Bronchial epithelial cell (primary cell): ENCODE measurements at regions not wholly inside any gene's neighbourhood (a gene's known extent, or its start where the extent isn't known, plus 50 kb on each side); places are given as distances from the start of the nearest gene placed in this dataset.
A peak's percentile ranks its signal among the peaks of the same experiment; 100 is the strongest.

Experiments used
- DNase-seq: peaks from one replicate; pipeline ENCODE4 v3.0.0-alpha.2; 2010; ENCODE audit warnings: low read depth
- FAIRE-seq: peaks from 2 replicates; lab custom pipeline; 2011; peaks lifted over from hg19 to GRCh38; lab: Jason Lieb, UNC
- H3K27me3 ChIP-seq: 2 replicates; pipeline ENCODE4 v1.5.1; 2011; ENCODE audit warnings: low read length; ENCODE audit not compliant: control insufficient read depth, insufficient read depth
- H3K36me3 ChIP-seq: 2 replicates; pipeline ENCODE4 v1.5.1; 2011; ENCODE audit warnings: low read length; ENCODE audit not compliant: control insufficient read depth, insufficient read depth
- H3K4me3 ChIP-seq: 2 replicates; pipeline ENCODE4 v1.5.1; 2011; ENCODE audit warnings: mild to moderate bottlenecking, low read depth, low read length, control low read depth
- CTCF ChIP-seq: IDR thresholded peaks from 2 replicates; pipeline ENCODE4 v1.5.1; 2011; ENCODE audit warnings: mild to moderate bottlenecking, moderate library complexity, low read length, control low read depth, inconsistent platforms; ENCODE audit not compliant: insufficient read depth, severe bottlenecking

DNA sequence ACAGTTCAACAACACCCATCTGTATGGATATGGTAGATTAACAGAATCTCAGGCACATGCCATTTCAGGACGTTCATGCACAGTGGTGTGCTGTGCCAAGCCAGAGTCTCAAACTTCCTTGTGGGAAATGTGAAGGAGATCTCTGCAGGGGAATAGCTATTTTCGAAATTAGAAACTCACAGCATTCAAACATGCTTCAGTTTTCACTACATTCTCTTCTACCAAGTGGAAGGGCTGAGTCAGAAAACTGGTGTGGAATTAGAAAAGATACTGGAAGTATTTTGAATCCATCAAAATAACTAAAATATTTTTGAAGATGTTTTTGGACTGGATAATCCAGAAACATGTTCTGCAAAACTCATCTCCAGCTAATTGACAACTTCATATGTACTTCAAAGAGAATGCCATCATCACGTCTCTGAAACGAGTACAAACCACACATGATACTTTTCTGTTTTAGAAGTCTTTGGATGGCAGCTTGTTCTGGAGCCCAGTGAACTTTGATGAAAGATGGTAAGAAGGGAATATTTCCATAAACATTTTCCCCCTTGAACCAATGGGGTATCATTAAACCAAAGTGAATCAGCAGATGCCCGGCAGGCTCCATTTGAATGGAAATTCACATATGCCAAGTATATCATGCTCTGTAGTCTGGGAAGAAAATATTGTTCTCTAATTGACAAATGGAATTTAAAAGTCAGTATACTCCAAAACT is 616.3 kb upstream of the IGFBP3 start:
- H3K27me3 ChIP-seq = no peaks in the 10 kb centered on the region
- no peak overlapping the region for H3K4me3 ChIP-seq
- no peak for FAIRE-seq
- no peak for TF ChIP-seq CTCF
- no peak for DNase-seq
- no peaks in the 10 kb centered on the region for H3K36me3 ChIP-seq

- no peak for DNase-seq
These were observed 613.9 kb upstream of the IGFBP3 start for GRCh38 chr7:46534664-46535588.

DNA sequence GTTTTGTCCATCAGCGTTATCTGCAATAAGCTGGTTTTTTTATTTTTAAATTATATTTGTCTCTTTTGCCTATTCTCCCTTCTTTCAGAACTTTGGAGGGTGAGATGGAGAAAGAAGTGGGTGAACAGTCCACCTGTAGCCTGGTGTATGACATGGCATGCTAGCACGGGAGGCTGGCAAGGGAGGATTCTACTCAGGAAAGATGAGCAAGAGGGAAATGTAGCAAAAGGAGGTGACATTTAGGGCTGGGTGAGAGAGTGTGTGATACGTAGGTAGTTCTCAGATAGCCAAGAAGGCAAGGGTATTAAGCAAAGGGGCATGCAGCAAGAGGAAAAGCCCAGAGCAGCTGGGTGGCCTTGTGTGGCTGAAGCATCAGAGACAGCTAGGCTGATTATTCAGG is 612.9 kb upstream of the IGFBP3 start:
- TF ChIP-seq CTCF = no peak
- DNase-seq (no peak), FAIRE-seq (no peak)
- H3K27me3 ChIP-seq = no peaks in the 10 kb centered on the region
- no peak overlapping the region for H3K4me3 ChIP-seq
- no peaks in the 10 kb centered on the region for H3K36me3 ChIP-seq

More at GRCh38 chr7:46534664-46535588, 613.9 kb upstream of the IGFBP3 start:
- H3K27me3 ChIP-seq = no peaks in the 10 kb centered on the region
- peak; percentile 96 for FAIRE-seq
- H3K36me3 ChIP-seq = no peaks in the 10 kb centered on the region
- no peak overlapping the region for H3K4me3 ChIP-seq
- TF ChIP-seq CTCF = no peak

DNA sequence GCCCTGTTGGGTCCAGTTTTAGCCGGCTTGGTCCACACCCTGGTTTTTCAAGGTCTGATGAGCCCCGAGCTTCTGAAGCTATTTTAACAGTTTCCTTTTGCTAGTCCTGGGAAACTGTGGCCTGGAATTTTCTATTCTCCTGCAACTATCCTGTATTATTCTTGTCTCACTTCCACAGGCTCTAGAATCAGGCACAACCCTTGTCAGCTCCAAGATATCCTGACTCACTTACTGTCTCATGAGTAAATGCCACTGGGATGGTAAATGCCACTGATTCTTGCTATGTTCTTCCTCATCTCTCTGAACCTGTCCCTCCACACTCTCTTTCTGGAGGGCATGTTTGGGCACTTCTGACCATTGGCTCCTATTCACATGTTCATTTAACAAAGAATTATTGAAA is 611.5 kb upstream of the IGFBP3 start:
- Histone ChIP-seq H3K4me3 (no peak overlapping the region), H3K27me3 (no peaks in the 10 kb centered on the region), H3K36me3 (no peaks in the 10 kb centered on the region)
- no peak for FAIRE-seq
- TF ChIP-seq CTCF = no peak
- DNase-seq = peak; percentile 39

DNA sequence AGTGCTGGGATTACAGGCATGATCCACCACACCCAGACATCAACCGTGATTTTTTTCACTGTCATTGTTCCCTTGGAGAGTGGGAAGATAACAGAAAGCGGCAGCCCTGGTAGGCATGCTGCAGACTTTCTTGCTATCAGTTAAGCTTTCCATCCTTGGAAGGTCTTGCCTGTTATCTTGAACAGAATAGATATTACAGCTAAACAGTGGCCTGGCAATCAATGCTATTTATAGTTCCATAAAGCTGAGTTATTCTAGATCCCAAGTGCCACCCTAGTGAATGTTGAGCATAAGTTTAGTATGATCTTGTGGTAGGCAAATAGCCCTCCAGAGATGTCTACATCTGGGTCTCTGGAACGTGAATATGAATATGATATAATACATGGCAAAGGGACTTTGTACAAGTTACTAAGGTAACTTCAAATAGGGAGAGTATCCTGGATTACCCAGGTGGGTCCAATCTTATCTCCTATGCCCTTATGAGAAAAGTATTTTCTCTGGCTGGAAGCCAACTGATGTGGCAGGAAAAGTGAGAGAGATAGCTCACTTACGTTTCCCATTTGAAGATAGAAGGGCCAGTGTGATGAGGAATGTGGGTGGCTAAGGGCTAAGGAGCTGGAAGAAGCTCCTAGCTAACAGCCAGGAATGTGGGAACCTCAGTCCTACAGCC is 609.1 kb upstream of the IGFBP3 start:
- no peak for TF ChIP-seq CTCF
- no peaks in the 10 kb centered on the region for H3K36me3 ChIP-seq

More for the DNA sequence above, 609.1 kb upstream of the IGFBP3 start:
- no peaks in the 10 kb centered on the region for H3K27me3 ChIP-seq
- FAIRE-seq (no peak), DNase-seq (no peak)
- no peak overlapping the region for H3K4me3 ChIP-seq
